C4-2B (cell line): ENCODE measurements at regions not wholly inside any gene's neighbourhood (a gene's known extent, or its start where the extent isn't known, plus 50 kb on each side); places are given as distances from the start of the nearest gene placed in this dataset.

Experiments used
- CTCF ChIP-seq: fragments of 450-650 bp; conservative IDR thresholded peaks from 2 replicates; pipeline ENCODE4 v1.5.1; 2017; ENCODE audit warnings: mild to moderate bottlenecking
- ZFX ChIP-seq: fragments of 450-650 bp; IDR thresholded peaks from 2 replicates; pipeline ENCODE4 v1.6.1; 2017

- TF ChIP-seq ZFX, result no peak
- no peak for TF ChIP-seq CTCF
Measured at GRCh38 chr6:26199773-26200764, 112.8 kb downstream of the HFE start.
